Spleen (tissue), 11 donors: ENCODE measurements at regions not wholly inside any gene's neighbourhood (a gene's known extent, or its start where the extent isn't known, plus 50 kb on each side); places are given as distances from the start of the nearest gene placed in this dataset.

Experiments
- DNase-seq: peaks from one replicate; pipeline ENCODE4 v3.0.0-alpha.2; 2020
- H3K27ac ChIP-seq, 8 donors: fragments of 200-600 bp; sonication (generic) in 7 of 8; 1 replicate in 4 of 8; 2 replicates in 4 of 8; pipeline versions ENCODE4 v1.5.0 to v1.8.0; 2016 to 2021; ENCODE audit warnings: inconsistent platforms in 4 of 8, mild to moderate bottlenecking in 4 of 8, moderate library complexity in 1 of 8
- H3K27me3 ChIP-seq, 7 donors: fragments of 200-600 bp; sonication (generic) in 6 of 7; replicated peaks in 1 of 7; 1 replicate in 4 of 7; 2 replicates in 3 of 7; pipeline versions ENCODE4 v1.5.0 to v1.8.0; 2016 to 2021; ENCODE audit warnings: inconsistent platforms in 3 of 7, mild to moderate bottlenecking in 1 of 7
- H3K36me3 ChIP-seq, 6 donors: fragments of 200-600 bp; sonication (generic) in 5 of 6; 1 replicate in 4 of 6; 2 replicates in 2 of 6; pipeline versions ENCODE4 v1.5.0 to v1.8.0; 2016 to 2021; ENCODE audit warnings: inconsistent platforms in 2 of 6
- H3K4me1 ChIP-seq, 6 donors: fragments of 200-600 bp; sonication (generic) in 5 of 6; 1 replicate in 3 of 6; 2 replicates in 3 of 6; pipeline versions ENCODE4 v1.5.0 to v1.8.0; 2016 to 2021; ENCODE audit warnings: inconsistent platforms in 3 of 6
- H3K4me3 ChIP-seq, 8 donors: fragments of 200-600 bp; sonication (generic) in 7 of 8; 1 replicate in 4 of 8; 2 replicates in 4 of 8; pipeline versions ENCODE4 v1.5.0 to v1.8.0; 2016 to 2021; ENCODE audit warnings: inconsistent platforms in 4 of 8, mild to moderate bottlenecking in 4 of 8, moderate library complexity in 2 of 8
- H3K9me3 ChIP-seq, 8 donors: fragments of 200-600 bp; sonication (generic) in 7 of 8; 1 replicate in 4 of 8; 2 replicates in 4 of 8; pipeline versions ENCODE4 v1.5.0 to v1.8.0; 2016 to 2021; ENCODE audit warnings: inconsistent platforms in 4 of 8
- CTCF ChIP-seq, 11 experiments: fragments of 200-600 bp in 7 of 11; fragments of 450-650 bp in 4 of 11; sonication (generic) in 4 of 11; IDR thresholded peaks in 8 of 11; conservative IDR thresholded peaks in 3 of 11; 1 replicate in 7 of 11; 2 replicates in 4 of 11; pipeline versions ENCODE4 v1.4.0 to v1.8.0; 2016 to 2021; ENCODE audit warnings: antibody characterized with exemption in 11 of 11, inconsistent platforms in 4 of 11, mild to moderate bottlenecking in 1 of 11
- POLR2A ChIP-seq, 3 donors: fragments of 450-650 bp; IDR thresholded peaks; one replicate each; pipeline ENCODE4 v1.5.1; 2017; ENCODE audit warnings: antibody characterized with exemption in 3 of 3, mild to moderate bottlenecking in 1 of 3
- POLR2AphosphoS5 ChIP-seq, 3 donors: sonication (generic); formaldehyde crosslinking; IDR thresholded peaks; one replicate each; pipeline ENCODE4 v1.5.1; 2017; ENCODE audit warnings: antibody characterized with exemption in 3 of 3
- WGBS, 5 donors: extraction: QIAGEN DNeasy Blood & Tissue Kit in 3 of 5; methylation state at CpG; one replicate each; pipeline versions ENCODE4 v1.1.5 to v1.1.7; 2013 to 2018; 5-methylcytosine and 5-hydroxymethylcytosine counted together
- intact Hi-C: fragments of 100-400 bp; cut with DNase I; formaldehyde crosslinking; loops from one replicate; pipeline ENCODE4 v1.15.0; 2023; ENCODE audit warnings: low total_unique reads
- donor health status: healthy with polysubstance abuse.
- donor health status: DM: no; HTN: no; CAD: no; lungs with moderate emphysema.
- donor health status: DM: no; HTN: no; CAD: no.
- donor health status: Bipolar disorder and iron deficiency.
- donor health status: healthy.
- donor health status: DM: no; HTN: no; CAD: no.
- donor health status: DM: yes; HTN: yes; CAD: no.

GRCh38 chr20:19807946-19808330 lies 49.9 kb downstream of the RIN2 start:
- H3K36me3 ChIP-seq: no peaks in the 10 kb centered on the region
- 73 to 79% (median 74%) methylated on average over 6 of the region's 6 CpGs for WGBS, 5 donors
- H3K4me1 ChIP-seq: peaks cover 0 to 33% (median 20%) of the 10 kb centered on the region in 6 donors
- H3K9me3 ChIP-seq: no peaks in the 10 kb centered on the region
- no peak overlapping the region for H3K27ac ChIP-seq
- H3K27me3 ChIP-seq: no peaks in the 10 kb centered on the region
- intact Hi-C loops: no loop called here
- TF ChIP-seq POLR2A (IDR thresholded peaks at IDR 0.05) (no peak), POLR2AphosphoS5 (IDR thresholded peaks at IDR 0.05) (no peak), CTCF (IDR thresholded peaks at IDR 0.05 in 8 of 11, conservative IDR thresholded peaks at IDR 0.05 in 3 of 11) (no peak)
- DNase-seq: no peak
- no peak overlapping the region for H3K4me3 ChIP-seq

GRCh38 chr20:19808498-19808897 lies 50.4 kb downstream of the RIN2 start:
- intact Hi-C loops: no loop called here
- Histone ChIP-seq H3K27ac (no peak overlapping the region), H3K36me3 (no peaks in the 10 kb centered on the region), H3K27me3 (no peaks in the 10 kb centered on the region), H3K9me3 (no peaks in the 10 kb centered on the region), H3K4me3 (no peak overlapping the region), H3K4me1 (peaks cover 0 to 38% (median 21%) of the 10 kb centered on the region in 6 donors)
- TF ChIP-seq CTCF (IDR thresholded peaks at IDR 0.05 in 8 of 11, conservative IDR thresholded peaks at IDR 0.05 in 3 of 11): no peak
- TF ChIP-seq POLR2A (IDR thresholded peaks at IDR 0.05): no peak
- no peak for TF ChIP-seq POLR2AphosphoS5 (IDR thresholded peaks at IDR 0.05)
- 81 to 94% (median 87%) methylated on average over 8 of the region's 8 CpGs for WGBS, 5 donors
- no peak for DNase-seq

DNA sequence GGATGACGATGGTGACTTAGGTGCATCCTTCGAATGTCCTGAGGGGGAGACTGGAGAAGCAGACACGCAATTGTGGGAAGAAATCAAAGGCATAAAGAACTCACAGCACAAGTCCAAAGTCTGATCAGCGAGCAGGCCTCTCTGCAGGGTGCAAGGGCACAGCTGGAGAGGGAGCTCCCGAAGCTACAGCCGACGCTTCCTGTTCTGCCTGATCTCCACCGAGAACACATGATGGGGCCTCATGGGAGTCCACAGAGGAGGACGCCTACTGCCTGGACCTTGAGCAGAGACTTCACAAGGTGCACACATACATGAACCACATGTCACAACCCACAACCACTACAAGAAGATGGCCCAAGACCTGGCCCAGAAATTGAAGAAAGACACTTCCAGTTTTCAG lies 51.4 kb downstream of the RIN2 start:
- intact Hi-C loops: no loop called here
- no peaks in the 10 kb centered on the region for H3K36me3 ChIP-seq
- H3K27ac ChIP-seq: no peak overlapping the region

DNA sequence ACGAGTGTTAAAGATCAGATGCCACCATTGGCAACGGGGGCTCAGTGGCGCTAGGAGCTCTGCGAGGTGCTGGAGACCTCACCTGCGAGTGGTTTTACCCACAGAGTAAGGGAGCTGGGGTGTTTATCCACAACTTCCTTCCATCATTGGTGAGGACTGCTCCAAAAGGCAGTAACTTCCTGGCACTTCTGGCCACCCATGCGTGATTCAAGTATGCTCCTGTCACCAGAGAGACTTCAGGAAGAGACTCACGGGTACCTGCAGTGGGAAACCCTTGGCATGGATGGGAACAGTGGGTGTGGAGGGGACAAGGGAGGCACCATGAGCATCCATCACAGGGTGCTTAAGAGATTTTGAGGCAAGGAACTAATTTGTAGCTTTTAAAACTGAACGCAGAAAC lies 53.2 kb downstream of the RIN2 start:
- Histone ChIP-seq H3K9me3 (no peaks in the 10 kb centered on the region), H3K4me3 (no peak overlapping the region), H3K27ac (no peak overlapping the region), H3K4me1 (peaks cover 14 to 62% (median 40%) of the 10 kb centered on the region in 6 donors), H3K36me3 (no peaks in the 10 kb centered on the region), H3K27me3 (no peaks in the 10 kb centered on the region)
- WGBS, 5 donors: 73 to 82% (median 80%) methylated on average over 8 of the region's 8 CpGs
- TF ChIP-seq POLR2A (IDR thresholded peaks at IDR 0.05): no peak
- intact Hi-C loops: no loop called here
- no peak for DNase-seq

More for the DNA sequence above, 51.4 kb downstream of the RIN2 start:
- no peak for DNase-seq
- peaks cover 0 to 48% (median 23%) of the 10 kb centered on the region in 6 donors for H3K4me1 ChIP-seq
- H3K27me3 ChIP-seq: no peaks in the 10 kb centered on the region
- H3K9me3 ChIP-seq: no peaks in the 10 kb centered on the region
- H3K4me3 ChIP-seq: no peak overlapping the region
- WGBS, 5 donors: 80 to 94% (median 88%) methylated on average over 9 of the region's 9 CpGs
- TF ChIP-seq POLR2AphosphoS5 (IDR thresholded peaks at IDR 0.05) (no peak), CTCF (IDR thresholded peaks at IDR 0.05 in 8 of 11, conservative IDR thresholded peaks at IDR 0.05 in 3 of 11) (no peak), POLR2A (IDR thresholded peaks at IDR 0.05) (no peak)

DNA sequence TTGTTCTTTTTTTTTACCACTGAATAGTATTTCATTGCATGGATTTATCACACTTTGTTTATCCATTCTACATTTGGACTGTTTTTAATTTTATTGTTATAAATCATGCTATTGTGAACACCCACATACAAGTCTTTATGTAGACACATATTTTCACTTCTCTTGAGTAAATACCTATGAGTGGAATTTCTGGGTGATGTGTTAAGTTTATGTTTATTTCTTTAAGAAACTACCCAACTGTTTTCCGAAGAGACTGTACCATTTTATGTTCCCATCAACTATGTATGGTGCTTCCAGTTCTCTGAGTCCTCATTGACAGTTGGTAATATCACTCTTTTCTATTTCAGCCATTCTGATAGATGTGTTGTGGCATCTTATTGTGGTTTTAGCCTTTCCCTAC lies 54.0 kb downstream of the RIN2 start:
- no peaks in the 10 kb centered on the region for H3K27me3 ChIP-seq
- no peak overlapping the region for H3K4me3 ChIP-seq
- peaks cover 18 to 60% (median 38%) of the 10 kb centered on the region in 6 donors for H3K4me1 ChIP-seq
- intact Hi-C loops: no loop called here
- TF ChIP-seq POLR2AphosphoS5 (IDR thresholded peaks at IDR 0.05): no peak
- TF ChIP-seq POLR2A (IDR thresholded peaks at IDR 0.05): no peak
- no peak for TF ChIP-seq CTCF (IDR thresholded peaks at IDR 0.05 in 8 of 11, conservative IDR thresholded peaks at IDR 0.05 in 3 of 11)
- DNase-seq: no peak
- WGBS, 5 donors: 85 to 93% (median 91%) methylated on average over 1 of the region's 1 CpG
- H3K27ac ChIP-seq: no peak overlapping the region
- H3K9me3 ChIP-seq: no peaks in the 10 kb centered on the region
- H3K36me3 ChIP-seq: no peaks in the 10 kb centered on the region
